AG04450 (cell line): ENCODE measurements at regions not wholly inside any gene's neighbourhood (a gene's known extent, or its start where the extent isn't known, plus 50 kb on each side); places are given as distances from the start of the nearest gene placed in this dataset.

Experiments
- CTCF ChIA-PET: fragments of 300-600, 350-600 bp; formaldehyde crosslinking; extraction: SDS; loops from one replicate; lab custom pipeline; 2022; ENCODE audit warnings: antibody characterized with exemption, inconsistent platforms; lab: Charles Lee
- POLR2A ChIA-PET: fragments of 350-600 bp; formaldehyde crosslinking; extraction: SDS; loops from one replicate; lab custom pipeline; 2021; ENCODE audit warnings: antibody characterized with exemption, inconsistent platforms; lab: Yijun Ruan, JAX
- DNase-seq: peaks from one replicate; pipeline ENCODE4 v3.0.0-alpha.2; 2011; ENCODE audit warnings: low read depth, low spot score
- H3K27ac ChIP-seq: one replicate; pipeline ENCODE4 v1.5.1; 2012; ENCODE audit warnings: low read depth, low read length, control low read depth
- H3K27me3 ChIP-seq: one replicate; pipeline ENCODE4 v1.6.0; 2012; ENCODE audit warnings: low read length; ENCODE audit not compliant: control insufficient read depth, insufficient read depth
- H3K4me3 ChIP-seq: 2 replicates; pipeline ENCODE4 v1.5.1; 2011; ENCODE audit warnings: mild to moderate bottlenecking, low read depth, low read length, control low read depth
- H3K9me3 ChIP-seq: 2 replicates; pipeline ENCODE4 v1.5.1; 2012; ENCODE audit warnings: low read length; ENCODE audit not compliant: control insufficient read depth, insufficient read depth
- TF ChIP-seq, protein P1 (sequence below): IDR thresholded peaks from 2 replicates; pipeline ENCODE4 v1.5.1; 2011; ENCODE audit warnings: low read depth, low read length, control low read depth, inconsistent platforms

GRCh38 chr4:119715490-119716445 is 87.2 kb upstream of the PDE5A start:
- TF ChIP-seq, protein P1, sequence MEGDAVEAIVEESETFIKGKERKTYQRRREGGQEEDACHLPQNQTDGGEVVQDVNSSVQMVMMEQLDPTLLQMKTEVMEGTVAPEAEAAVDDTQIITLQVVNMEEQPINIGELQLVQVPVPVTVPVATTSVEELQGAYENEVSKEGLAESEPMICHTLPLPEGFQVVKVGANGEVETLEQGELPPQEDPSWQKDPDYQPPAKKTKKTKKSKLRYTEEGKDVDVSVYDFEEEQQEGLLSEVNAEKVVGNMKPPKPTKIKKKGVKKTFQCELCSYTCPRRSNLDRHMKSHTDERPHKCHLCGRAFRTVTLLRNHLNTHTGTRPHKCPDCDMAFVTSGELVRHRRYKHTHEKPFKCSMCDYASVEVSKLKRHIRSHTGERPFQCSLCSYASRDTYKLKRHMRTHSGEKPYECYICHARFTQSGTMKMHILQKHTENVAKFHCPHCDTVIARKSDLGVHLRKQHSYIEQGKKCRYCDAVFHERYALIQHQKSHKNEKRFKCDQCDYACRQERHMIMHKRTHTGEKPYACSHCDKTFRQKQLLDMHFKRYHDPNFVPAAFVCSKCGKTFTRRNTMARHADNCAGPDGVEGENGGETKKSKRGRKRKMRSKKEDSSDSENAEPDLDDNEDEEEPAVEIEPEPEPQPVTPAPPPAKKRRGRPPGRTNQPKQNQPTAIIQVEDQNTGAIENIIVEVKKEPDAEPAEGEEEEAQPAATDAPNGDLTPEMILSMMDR, result no peak
- H3K27ac ChIP-seq, result no peak overlapping the region
- H3K4me3 ChIP-seq, result no peak overlapping the region
- H3K9me3 ChIP-seq, result peaks cover 14% of the 10 kb centered on the region
- no peaks in the 10 kb centered on the region for H3K27me3 ChIP-seq
- POLR2A ChIA-PET, result no interaction called here
- CTCF ChIA-PET, result no interaction called here
- no peak for DNase-seq

DNA sequence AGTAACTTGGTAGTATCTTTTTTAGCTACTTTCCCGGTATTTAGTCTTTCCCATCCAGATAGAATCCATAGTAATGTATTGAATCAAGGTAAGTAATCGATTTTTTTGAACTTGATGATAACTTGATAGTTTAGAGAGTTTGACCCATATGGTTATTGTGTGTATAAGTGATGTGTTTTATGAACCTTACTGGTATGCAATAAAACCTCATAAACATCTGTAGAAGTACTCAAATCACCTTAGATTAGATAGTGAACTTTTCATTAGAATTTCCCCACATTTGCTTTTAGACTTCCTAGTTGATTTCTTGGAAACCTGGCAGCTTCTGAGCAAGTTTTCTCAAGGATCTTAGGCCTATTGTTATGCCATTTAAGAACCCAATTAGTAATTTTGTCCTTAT is 80.8 kb upstream of the PDE5A start:
- Histone ChIP-seq H3K9me3 (peaks cover 6% of the 10 kb centered on the region), H3K4me3 (no peak overlapping the region), H3K27me3 (no peaks in the 10 kb centered on the region), H3K27ac (no peak overlapping the region)
- TF ChIP-seq, protein P1, result no peak
- ChIA-PET POLR2A (no interaction called here), CTCF (interaction anchor here (0.6 kb wide), 1 partner anchor 172 kb away, joined by 3 read pairs; no protein-coding TSS in a partner anchor)
- no peak for DNase-seq

DNA sequence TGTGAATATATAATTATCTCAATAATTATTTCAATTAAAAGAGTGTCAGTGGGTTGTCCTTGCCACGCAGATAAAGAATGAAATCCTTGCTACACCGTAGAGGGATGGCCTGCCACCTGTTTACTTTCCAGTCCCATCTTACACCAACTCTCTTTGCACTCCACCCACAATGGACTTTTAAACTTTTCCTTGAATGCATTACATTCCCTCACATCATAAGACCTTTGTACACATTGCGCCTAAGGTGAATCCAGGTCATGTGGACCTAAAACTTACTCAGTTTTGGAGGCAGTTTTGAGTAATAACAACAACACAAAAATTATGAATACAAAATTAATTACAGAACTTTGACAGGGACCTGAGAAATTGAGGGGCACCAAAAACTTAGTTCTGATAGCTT is 78.7 kb upstream of the PDE5A start:
- CTCF ChIA-PET, result no interaction called here
- Histone ChIP-seq H3K9me3 (peaks cover 6% of the 10 kb centered on the region), H3K27me3 (no peaks in the 10 kb centered on the region), H3K27ac (no peak overlapping the region), H3K4me3 (no peak overlapping the region)
- no peak for DNase-seq
- TF ChIP-seq, protein P1, result no peak
- POLR2A ChIA-PET, result no interaction called here

- TF ChIP-seq, protein P1, result no peak
Observed at GRCh38 chr4:119706804-119707203, 78.2 kb upstream of the PDE5A start.

GRCh38 chr4:119697887-119698393 is 69.3 kb upstream of the PDE5A start:
- Histone ChIP-seq H3K27ac (no peak overlapping the region), H3K27me3 (no peaks in the 10 kb centered on the region), H3K4me3 (no peak overlapping the region), H3K9me3 (no peaks in the 10 kb centered on the region)
- no peak for DNase-seq
- TF ChIP-seq, protein P1, result no peak
- CTCF ChIA-PET, result no interaction called here
- POLR2A ChIA-PET, result no interaction called here

More at GRCh38 chr4:119706804-119707203, 78.2 kb upstream of the PDE5A start:
- Histone ChIP-seq H3K27ac (no peak overlapping the region), H3K9me3 (peaks cover under 1% of the 10 kb centered on the region), H3K4me3 (no peak overlapping the region), H3K27me3 (no peaks in the 10 kb centered on the region)
- no peak for DNase-seq
- CTCF ChIA-PET, result no interaction called here
- POLR2A ChIA-PET, result no interaction called here
